GM12873 (cell line): ENCODE measurements at regions not wholly inside any gene's neighbourhood (a gene's known extent, or its start where the extent isn't known, plus 50 kb on each side); places are given as distances from the start of the nearest gene placed in this dataset.

ENCODE experiments used
- TF ChIP-seq, protein P1 (sequence below): IDR thresholded peaks from 2 replicates; pipeline ENCODE4 v1.5.1; 2012; ENCODE audit warnings: low read depth, mild to moderate bottlenecking, moderate library complexity, low read length, control low read depth; ENCODE audit not compliant: insufficient read depth; ENCODE audit errors: missing control alignments

DNA sequence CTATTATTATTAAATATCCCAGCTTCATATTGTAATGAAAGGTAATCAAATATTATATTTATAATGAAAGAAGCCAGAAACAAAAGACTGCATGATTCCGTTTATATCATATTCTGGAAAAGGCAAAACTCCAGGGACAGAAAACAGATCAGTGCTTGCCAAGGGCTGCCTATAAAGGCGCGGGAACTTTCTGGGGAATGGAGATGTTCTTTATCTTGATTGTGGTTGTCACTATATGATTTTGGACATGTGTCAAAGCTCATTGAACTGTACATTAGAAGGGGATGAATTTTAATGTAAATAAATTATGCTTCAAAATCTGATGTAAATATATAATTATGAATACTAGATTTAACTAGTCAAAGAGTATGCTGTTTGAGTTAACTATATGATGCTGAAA is 115.4 kb upstream of the KRAS start:
- TF ChIP-seq, protein P1, sequence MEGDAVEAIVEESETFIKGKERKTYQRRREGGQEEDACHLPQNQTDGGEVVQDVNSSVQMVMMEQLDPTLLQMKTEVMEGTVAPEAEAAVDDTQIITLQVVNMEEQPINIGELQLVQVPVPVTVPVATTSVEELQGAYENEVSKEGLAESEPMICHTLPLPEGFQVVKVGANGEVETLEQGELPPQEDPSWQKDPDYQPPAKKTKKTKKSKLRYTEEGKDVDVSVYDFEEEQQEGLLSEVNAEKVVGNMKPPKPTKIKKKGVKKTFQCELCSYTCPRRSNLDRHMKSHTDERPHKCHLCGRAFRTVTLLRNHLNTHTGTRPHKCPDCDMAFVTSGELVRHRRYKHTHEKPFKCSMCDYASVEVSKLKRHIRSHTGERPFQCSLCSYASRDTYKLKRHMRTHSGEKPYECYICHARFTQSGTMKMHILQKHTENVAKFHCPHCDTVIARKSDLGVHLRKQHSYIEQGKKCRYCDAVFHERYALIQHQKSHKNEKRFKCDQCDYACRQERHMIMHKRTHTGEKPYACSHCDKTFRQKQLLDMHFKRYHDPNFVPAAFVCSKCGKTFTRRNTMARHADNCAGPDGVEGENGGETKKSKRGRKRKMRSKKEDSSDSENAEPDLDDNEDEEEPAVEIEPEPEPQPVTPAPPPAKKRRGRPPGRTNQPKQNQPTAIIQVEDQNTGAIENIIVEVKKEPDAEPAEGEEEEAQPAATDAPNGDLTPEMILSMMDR = no peak

DNA sequence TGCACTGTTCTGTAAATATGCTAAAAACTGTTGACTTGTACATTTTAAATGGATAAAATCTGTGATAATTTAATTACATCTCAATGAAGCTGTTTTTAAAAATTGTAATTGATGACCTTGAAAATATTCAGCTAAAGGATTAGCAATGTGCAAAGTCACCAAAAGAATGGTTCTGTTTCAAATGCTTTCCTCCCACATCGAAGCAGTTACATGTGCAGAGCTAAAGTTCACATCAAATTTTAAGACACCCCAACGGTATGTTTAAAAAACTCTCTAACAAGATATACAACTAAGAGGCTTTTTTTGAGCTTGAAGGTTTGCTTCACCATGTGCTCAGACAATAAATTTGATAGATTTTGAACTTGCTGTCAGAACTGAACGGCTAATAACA is 114.6 kb upstream of the KRAS start:
- TF ChIP-seq, protein P1 = no peak

GRCh38 chr12:25364529-25365339 is 114.0 kb upstream of the KRAS start:
- TF ChIP-seq, protein P1 = no peak

DNA sequence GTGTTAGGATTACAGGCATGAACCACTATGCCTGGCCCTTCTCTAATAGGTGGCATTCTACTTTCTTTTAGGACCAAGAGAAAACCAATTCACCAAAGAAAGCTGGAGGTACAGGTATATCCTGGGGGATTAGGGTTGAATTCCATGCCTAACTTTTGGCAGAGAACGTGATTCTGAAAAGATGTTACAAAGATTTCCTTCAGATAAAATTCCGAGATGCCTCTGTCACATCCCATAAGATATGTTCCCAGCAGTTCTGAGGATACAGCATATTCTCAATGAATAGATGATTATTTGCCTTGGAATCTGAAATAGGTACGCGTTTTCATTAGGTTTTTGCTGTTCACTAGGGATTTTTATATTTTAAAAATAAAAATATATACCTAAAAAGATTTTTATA is 111.9 kb upstream of the KRAS start:
- TF ChIP-seq, protein P1 = no peak

- TF ChIP-seq, protein P1 = no peak
These were observed 110.8 kb upstream of the KRAS start for GRCh38 chr12:25361511-25361910.

DNA sequence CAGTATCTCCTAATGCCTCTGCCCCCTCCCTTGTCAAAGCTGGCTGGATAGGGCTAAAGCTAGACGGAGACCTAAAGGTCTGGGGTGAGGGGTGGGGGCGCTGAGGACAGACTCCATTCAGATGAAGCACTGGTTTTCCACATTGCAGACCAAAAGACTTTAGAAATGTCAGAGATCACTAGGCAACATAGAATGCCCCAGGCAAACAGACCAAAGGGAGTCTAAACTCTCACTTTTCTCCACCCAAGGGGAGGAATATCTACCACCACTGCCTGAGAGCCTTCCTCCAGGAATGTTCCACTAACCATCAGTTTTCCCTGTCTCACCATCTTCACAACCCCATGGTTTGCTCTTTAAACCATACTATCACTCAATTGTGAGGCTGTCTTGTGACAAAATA is 106.9 kb upstream of the KRAS start:
- TF ChIP-seq, protein P1 = no peak

GRCh38 chr12:25352083-25352918 is 101.6 kb upstream of the KRAS start:
- TF ChIP-seq, protein P1 = no peak
